Caco-2 (cell line): ENCODE measurements at regions not wholly inside any gene's neighbourhood (a gene's known extent, or its start where the extent isn't known, plus 50 kb on each side); places are given as distances from the start of the nearest gene placed in this dataset.

Source experiments
- BruUV-seq: library from RNA; stranded (reverse); fragments of 400-500 nt; replicated peaks from 2 replicates; lab custom pipeline; 2021; lab: Mats Ljungman, UMichigan
- CTCF ChIA-PET: fragments of 300-600 bp; sonication (Branson Sonifier 250); formaldehyde crosslinking; loops from one replicate; lab custom pipeline; 2022; ENCODE audit warnings: antibody characterized with exemption; lab: Charles Lee
- POLR2A ChIA-PET: fragments of 300-600 bp; sonication (Branson Sonifier 250); formaldehyde crosslinking; loops from one replicate; lab custom pipeline; 2022; ENCODE audit warnings: antibody characterized with exemption; lab: Charles Lee
- DNase-seq, 2 experiments: peaks; one replicate each; pipeline versions ENCODE4 v3.0.0 to v3.0.0-alpha.2; 2020 to 2022
- H3K27me3 ChIP-seq: replicated peaks from 2 replicates; pipeline ENCODE4 v1.6.0; 2011; ENCODE audit warnings: low read length; ENCODE audit not compliant: control insufficient read depth, insufficient read depth
- H3K36me3 ChIP-seq: 2 replicates; pipeline ENCODE4 v1.5.1; 2011; ENCODE audit warnings: low read length; ENCODE audit not compliant: control insufficient read depth, insufficient read depth
- H3K4me1 ChIP-seq: fragments of 250-450 bp; sonication (Bioruptor Pico); 2 replicates; pipeline ENCODE4 v1.5.1; 2020; ENCODE audit warnings: mild to moderate bottlenecking
- H3K4me3 ChIP-seq: 2 replicates; pipeline ENCODE4 v1.5.1; 2011; ENCODE audit warnings: low read depth, mild to moderate bottlenecking, control low read depth, low read length
- H3K9me3 ChIP-seq: fragments of 250-450 bp; sonication (Bioruptor Pico); 2 replicates; pipeline ENCODE4 v1.5.1; 2020; ENCODE audit warnings: mild to moderate bottlenecking, moderate library complexity
- H3K27ac Mint-ChIP-seq: one replicate; pipeline ENCODE4 v1.8.0; 2022; ENCODE audit warnings: mixed read lengths; ENCODE audit not compliant: unreplicated experiment
- H3K27me3 Mint-ChIP-seq: one replicate; pipeline ENCODE4 v1.8.0; 2022; ENCODE audit warnings: mixed read lengths; ENCODE audit not compliant: insufficient read depth, unreplicated experiment
- H3K36me3 Mint-ChIP-seq: one replicate; pipeline ENCODE4 v1.8.0; 2022; ENCODE audit warnings: mild to moderate bottlenecking, mixed read lengths; ENCODE audit not compliant: insufficient read depth, unreplicated experiment
- H3K4me1 Mint-ChIP-seq: one replicate; pipeline ENCODE4 v1.8.0; 2022; ENCODE audit warnings: low read depth, mixed read lengths; ENCODE audit not compliant: unreplicated experiment
- H3K4me3 Mint-ChIP-seq: one replicate; pipeline ENCODE4 v1.8.0; 2022; ENCODE audit warnings: mild to moderate bottlenecking, moderate library complexity, mixed read lengths; ENCODE audit not compliant: unreplicated experiment
- H3K9me3 Mint-ChIP-seq: one replicate; pipeline ENCODE4 v1.8.0; 2022; ENCODE audit warnings: mixed read lengths; ENCODE audit not compliant: unreplicated experiment
- CTCF ChIP-seq, 2 experiments: fragments of 200-600 bp in 1 of 2; IDR thresholded peaks; 1 replicate in 1 of 2; 2 replicates in 1 of 2; pipeline versions ENCODE4 v1.5.1 to v1.8.0; 2011 to 2022; ENCODE audit warnings: antibody characterized with exemption in 1 of 2, control low read depth in 1 of 2, inconsistent platforms in 1 of 2, low read depth in 1 of 2, low read length in 1 of 2, mild to moderate bottlenecking in 1 of 2, moderate library complexity in 1 of 2; ENCODE audit not compliant: insufficient read depth in 1 of 2, severe bottlenecking in 1 of 2, unreplicated experiment in 1 of 2
- intact Hi-C: fragments of 100-400 bp; cut with micrococcal nuclease; formaldehyde crosslinking; loops from one replicate; pipeline ENCODE4 v1.10.0; 2022; ENCODE audit not compliant: unreplicated experiment

GRCh38 chr4:66691101-66691500 is 854.2 kb downstream of the CENPC start:
- H3K27ac Mint-ChIP-seq: no peak overlapping the region
- Histone ChIP-seq H3K27me3 (no peaks in the 10 kb centered on the region), H3K36me3 (no peaks in the 10 kb centered on the region), H3K9me3 (no peaks in the 10 kb centered on the region), H3K4me1 (no peaks in the 10 kb centered on the region), H3K4me3 (no peak overlapping the region)
- no peaks in the 10 kb centered on the region for H3K4me1 Mint-ChIP-seq
- H3K36me3 Mint-ChIP-seq: no peaks in the 10 kb centered on the region
- H3K27me3 Mint-ChIP-seq: peaks cover 4% of the 10 kb centered on the region
- no peak for TF ChIP-seq CTCF (IDR thresholded peaks at IDR 0.05; ENCODE audit: insufficient read depth in 1 of 2, low read depth in 1 of 2, low read length in 1 of 2, severe bottlenecking in 1 of 2, unreplicated experiment in 1 of 2)
- ChIA-PET CTCF (no interaction called here), POLR2A (no interaction called here)
- DNase-seq: peak in 1 of 2 experiments; percentile 2
- no peak overlapping the region for H3K4me3 Mint-ChIP-seq
- intact Hi-C loops: no loop called here
- H3K9me3 Mint-ChIP-seq: no peaks in the 10 kb centered on the region
- no TSS peak for BruUV-seq

GRCh38 chr4:66688674-66689073 is 856.6 kb downstream of the CENPC start:
- BruUV-seq: no TSS peak
- no peaks in the 10 kb centered on the region for H3K9me3 ChIP-seq
- H3K9me3 Mint-ChIP-seq: no peaks in the 10 kb centered on the region
- DNase-seq: no peak
- POLR2A ChIA-PET: no interaction called here
- no peak overlapping the region for H3K4me3 ChIP-seq
- no peak overlapping the region for H3K4me3 Mint-ChIP-seq
- H3K4me1 ChIP-seq: no peaks in the 10 kb centered on the region
- intact Hi-C loops: loop anchor here (10.0 kb wide), 1 partner anchor 1684 kb away; no protein-coding TSS in a partner anchor
- no peaks in the 10 kb centered on the region for H3K36me3 Mint-ChIP-seq
- peak in 1 of 2 experiments; percentile 23 for TF ChIP-seq CTCF (IDR thresholded peaks at IDR 0.05; ENCODE audit: insufficient read depth in 1 of 2, low read depth in 1 of 2, low read length in 1 of 2, severe bottlenecking in 1 of 2, unreplicated experiment in 1 of 2)
- no peaks in the 10 kb centered on the region for H3K4me1 Mint-ChIP-seq
- no peaks in the 10 kb centered on the region for H3K27me3 ChIP-seq
- CTCF ChIA-PET: no interaction called here
- H3K27me3 Mint-ChIP-seq: no peaks in the 10 kb centered on the region
- no peaks in the 10 kb centered on the region for H3K36me3 ChIP-seq
- H3K27ac Mint-ChIP-seq: no peak overlapping the region

GRCh38 chr4:66687459-66687858 is 857.8 kb downstream of the CENPC start:
- Histone ChIP-seq H3K4me1 (no peaks in the 10 kb centered on the region), H3K36me3 (no peaks in the 10 kb centered on the region), H3K27me3 (no peaks in the 10 kb centered on the region), H3K4me3 (no peak overlapping the region), H3K9me3 (no peaks in the 10 kb centered on the region)
- Mint-ChIP-seq H3K4me1 (no peaks in the 10 kb centered on the region), H3K27me3 (no peaks in the 10 kb centered on the region), H3K36me3 (no peaks in the 10 kb centered on the region), H3K27ac (no peak overlapping the region), H3K4me3 (no peak overlapping the region), H3K9me3 (no peaks in the 10 kb centered on the region)
- intact Hi-C loops: loop anchor here (10.0 kb wide), 1 partner anchor 1683 kb away; no protein-coding TSS in a partner anchor
- no peak for TF ChIP-seq CTCF (IDR thresholded peaks at IDR 0.05; ENCODE audit: insufficient read depth in 1 of 2, low read depth in 1 of 2, low read length in 1 of 2, severe bottlenecking in 1 of 2, unreplicated experiment in 1 of 2)
- ChIA-PET POLR2A (no interaction called here), CTCF (no interaction called here)
- no TSS peak for BruUV-seq
- no peak for DNase-seq
